Uterus (tissue), 3 donors: ENCODE measurements at regions not wholly inside any gene's neighbourhood (a gene's known extent, or its start where the extent isn't known, plus 50 kb on each side); places are given as distances from the start of the nearest gene placed in this dataset.
"Not testable (repeated sequence)": the region's sequence is repeated elsewhere in the genome, so short reads cannot be mapped to it uniquely, and the experiment has no call there.

Experiments
- DNase-seq, 2 donors: peaks; one replicate each; pipeline ENCODE4 v3.0.0-alpha.2; 2019 to 2020
- H3K27ac ChIP-seq, 2 donors: fragments of 200-600 bp; sonication (generic); 1 replicate in 1 of 2; 2 replicates in 1 of 2; pipeline ENCODE4 v1.5.1; 2016 to 2018
- H3K27me3 ChIP-seq, 2 donors: fragments of 200-600 bp; sonication (generic); one replicate each; pipeline ENCODE4 v1.5.1; 2018 to 2019; ENCODE audit warnings: control low read depth in 1 of 2
- H3K36me3 ChIP-seq, 2 donors: fragments of 200-600 bp; sonication (generic); one replicate each; pipeline ENCODE4 v1.5.1; 2019; ENCODE audit warnings: control low read depth in 1 of 2
- H3K4me1 ChIP-seq, 2 donors: fragments of 200-600 bp; sonication (generic); one replicate each; pipeline ENCODE4 v1.5.1; 2018 to 2019; ENCODE audit warnings: control low read depth in 1 of 2
- H3K4me3 ChIP-seq, 2 donors: fragments of 200-600 bp; sonication (generic); 1 replicate in 1 of 2; 2 replicates in 1 of 2; pipeline ENCODE4 v1.5.1; 2018 to 2019; ENCODE audit warnings: mild to moderate bottlenecking in 1 of 2
- H3K9me3 ChIP-seq, 2 donors: fragments of 200-600 bp; sonication (generic); one replicate each; pipeline ENCODE4 v1.5.1; 2019; ENCODE audit warnings: control low read depth in 1 of 2
- POLR2A ChIP-seq, 2 donors: fragments of 450-650 bp; IDR thresholded peaks; one replicate each; pipeline ENCODE4 v1.6.1; 2016; ENCODE audit warnings: antibody characterized with exemption in 2 of 2, mild to moderate bottlenecking in 1 of 2, moderate library complexity in 1 of 2
- intact Hi-C: fragments of 100-400 bp; cut with DNase I; formaldehyde crosslinking; loops from one replicate; pipeline ENCODE4 v1.15.1; 2023; ENCODE audit warnings: low total_unique reads
- TF ChIP-seq, protein P1 (sequence below), 4 experiments: fragments of 200-600 bp in 2 of 4; fragments of 450-650 bp in 2 of 4; sonication (generic) in 2 of 4; IDR thresholded peaks; one replicate each; pipeline ENCODE4 v1.5.1; 2016 to 2019; ENCODE audit warnings: antibody characterized with exemption in 4 of 4, mild to moderate bottlenecking in 2 of 4, moderate library complexity in 1 of 4
- donor health status: DM: yes; HTN: yes; CAD: no.

DNA sequence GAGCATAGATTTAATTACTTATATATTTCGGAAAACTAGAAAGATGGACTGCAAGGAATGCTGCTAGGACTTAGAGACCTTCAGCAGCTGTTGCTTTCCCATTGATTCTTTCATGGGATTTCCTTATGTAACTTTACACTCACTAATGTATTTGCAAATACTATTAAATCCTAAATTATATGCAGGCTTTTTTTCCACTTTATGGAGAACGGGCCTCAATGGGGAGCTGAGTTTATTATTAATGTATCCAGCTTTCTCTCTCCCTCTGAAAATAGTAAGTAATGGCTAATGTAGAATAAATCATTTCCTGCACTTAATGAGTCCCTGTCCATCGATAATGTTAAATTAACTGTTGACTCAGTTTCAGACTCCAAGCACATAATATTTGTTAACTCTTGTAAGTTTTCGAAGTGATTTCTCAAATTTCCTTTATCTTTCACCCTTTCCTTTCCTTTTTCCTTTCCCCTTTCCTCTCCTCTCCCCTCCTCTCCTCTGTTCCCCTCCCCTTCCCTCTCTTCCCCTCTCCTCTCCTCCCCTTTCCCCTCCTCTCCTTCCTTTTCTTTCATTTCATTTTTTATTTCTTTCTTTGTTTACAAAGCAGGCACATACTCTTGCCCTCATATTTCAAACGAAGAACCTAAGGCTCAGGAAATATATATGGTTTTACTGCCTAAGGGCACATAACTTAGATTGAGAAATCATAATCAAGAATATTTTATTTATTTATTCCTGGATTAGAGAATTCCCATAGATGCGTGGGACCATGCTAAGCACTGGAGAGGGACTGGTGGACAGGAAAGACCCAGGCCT is 503.6 kb downstream of the MMUT start:
- Histone ChIP-seq H3K4me3 (no peak overlapping the region), H3K36me3 (no peaks in the 10 kb centered on the region), H3K27ac (no peak overlapping the region), H3K9me3 (no peaks in the 10 kb centered on the region), H3K27me3 (no peaks in the 10 kb centered on the region), H3K4me1 (no peaks in the 10 kb centered on the region)
- intact Hi-C loops: no loop called here
- DNase-seq: no peak
- no peak for TF ChIP-seq POLR2A (IDR thresholded peaks at IDR 0.05)
- TF ChIP-seq, protein P1, sequence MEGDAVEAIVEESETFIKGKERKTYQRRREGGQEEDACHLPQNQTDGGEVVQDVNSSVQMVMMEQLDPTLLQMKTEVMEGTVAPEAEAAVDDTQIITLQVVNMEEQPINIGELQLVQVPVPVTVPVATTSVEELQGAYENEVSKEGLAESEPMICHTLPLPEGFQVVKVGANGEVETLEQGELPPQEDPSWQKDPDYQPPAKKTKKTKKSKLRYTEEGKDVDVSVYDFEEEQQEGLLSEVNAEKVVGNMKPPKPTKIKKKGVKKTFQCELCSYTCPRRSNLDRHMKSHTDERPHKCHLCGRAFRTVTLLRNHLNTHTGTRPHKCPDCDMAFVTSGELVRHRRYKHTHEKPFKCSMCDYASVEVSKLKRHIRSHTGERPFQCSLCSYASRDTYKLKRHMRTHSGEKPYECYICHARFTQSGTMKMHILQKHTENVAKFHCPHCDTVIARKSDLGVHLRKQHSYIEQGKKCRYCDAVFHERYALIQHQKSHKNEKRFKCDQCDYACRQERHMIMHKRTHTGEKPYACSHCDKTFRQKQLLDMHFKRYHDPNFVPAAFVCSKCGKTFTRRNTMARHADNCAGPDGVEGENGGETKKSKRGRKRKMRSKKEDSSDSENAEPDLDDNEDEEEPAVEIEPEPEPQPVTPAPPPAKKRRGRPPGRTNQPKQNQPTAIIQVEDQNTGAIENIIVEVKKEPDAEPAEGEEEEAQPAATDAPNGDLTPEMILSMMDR (IDR thresholded peaks at IDR 0.05): no peak

- Histone ChIP-seq H3K4me1 (no peaks in the 10 kb centered on the region), H3K4me3 (no peak overlapping the region), H3K9me3 (no peaks in the 10 kb centered on the region), H3K27me3 (no peaks in the 10 kb centered on the region), H3K27ac (no peak overlapping the region), H3K36me3 (no peaks in the 10 kb centered on the region)
- DNase-seq: no peak
- intact Hi-C loops: no loop called here
- no peak for TF ChIP-seq POLR2A (IDR thresholded peaks at IDR 0.05)
- TF ChIP-seq, protein P1 (IDR thresholded peaks at IDR 0.05): no peak
Observed at GRCh38 chr6:48957781-48958180, 505.3 kb downstream of the MMUT start.

DNA sequence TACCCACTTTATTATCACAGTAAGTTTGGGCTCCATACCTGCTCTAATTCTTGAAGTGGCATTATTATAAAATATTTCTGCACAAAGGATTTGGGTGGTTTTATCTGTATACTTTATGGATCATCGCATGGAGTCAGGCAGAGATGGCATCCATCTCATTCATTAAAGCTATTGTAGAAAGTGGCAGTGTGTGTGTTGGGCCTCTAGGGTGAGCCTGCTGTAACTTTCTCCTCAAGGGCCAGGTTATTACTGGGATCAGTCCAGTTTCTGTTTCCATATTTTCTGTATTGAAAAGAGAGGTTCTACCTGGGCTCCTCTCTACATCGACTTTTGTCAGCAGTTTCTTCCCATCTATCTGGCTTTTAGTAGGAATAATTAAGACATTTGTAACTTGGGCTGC is 511.1 kb downstream of the MMUT start:
- H3K4me3 ChIP-seq: no peak overlapping the region
- H3K36me3 ChIP-seq: no peaks in the 10 kb centered on the region
- no peak for DNase-seq
- no peak overlapping the region for H3K27ac ChIP-seq
- intact Hi-C loops: no loop called here
- no peaks in the 10 kb centered on the region for H3K4me1 ChIP-seq
- TF ChIP-seq, protein P1 (IDR thresholded peaks at IDR 0.05): no peak
- TF ChIP-seq POLR2A (IDR thresholded peaks at IDR 0.05): no peak
- H3K27me3 ChIP-seq: no peaks in the 10 kb centered on the region
- H3K9me3 ChIP-seq: no peaks in the 10 kb centered on the region

- H3K4me1 ChIP-seq, intact Hi-C loops, H3K36me3 ChIP-seq, DNase-seq, H3K27ac ChIP-seq, H3K4me3 ChIP-seq, H3K27me3 ChIP-seq, H3K9me3 ChIP-seq: not testable (repeated sequence)
Observed at GRCh38 chr6:48944276-48944675, 518.8 kb downstream of the MMUT start.

GRCh38 chr6:48933136-48933535 is 529.9 kb downstream of the MMUT start:
- no peaks in the 10 kb centered on the region for H3K27me3 ChIP-seq
- no peak overlapping the region for H3K27ac ChIP-seq
- H3K4me1 ChIP-seq: no peaks in the 10 kb centered on the region
- peaks cover 0 to 2% of the 10 kb centered on the region in 2 donors for H3K9me3 ChIP-seq
- H3K36me3 ChIP-seq: no peaks in the 10 kb centered on the region
- TF ChIP-seq, protein P1 (IDR thresholded peaks at IDR 0.05): no peak
- no peak for TF ChIP-seq POLR2A (IDR thresholded peaks at IDR 0.05)
- H3K4me3 ChIP-seq: no peak overlapping the region
- intact Hi-C loops: no loop called here
- no peak for DNase-seq
